Progenitor cell of endocrine pancreas (in vitro differentiated cells): ENCODE measurements at regions not wholly inside any gene's neighbourhood (a gene's known extent, or its start where the extent isn't known, plus 50 kb on each side); places are given as distances from the start of the nearest gene placed in this dataset.

Experiments used
- DNase-seq: peaks from one replicate; pipeline ENCODE4 v3.0.0; 2021; ENCODE audit warnings: low spot score; ENCODE audit not compliant: unreplicated experiment
- H3K27ac Mint-ChIP-seq: 2 replicates; pipeline ENCODE4 v1.8.0; 2021; ENCODE audit warnings: mild to moderate bottlenecking, moderate library complexity, mixed read lengths
- H3K27me3 Mint-ChIP-seq: 2 replicates; pipeline ENCODE4 v1.8.0; 2021; ENCODE audit warnings: mixed read lengths
- H3K36me3 Mint-ChIP-seq: 2 replicates; pipeline ENCODE4 v1.8.0; 2022; ENCODE audit warnings: mixed read lengths; ENCODE audit not compliant: insufficient read depth
- H3K4me1 Mint-ChIP-seq: 2 replicates; pipeline ENCODE4 v1.8.0; 2021; ENCODE audit warnings: low read depth, mixed read lengths
- H3K4me3 Mint-ChIP-seq: 2 replicates; pipeline ENCODE4 v1.8.0; 2021; ENCODE audit warnings: low read depth, mild to moderate bottlenecking, moderate library complexity, mixed read lengths
- H3K9me3 Mint-ChIP-seq: 2 replicates; pipeline ENCODE4 v1.8.0; 2021; ENCODE audit warnings: low read depth, mixed read lengths
- CTCF ChIP-seq: fragments of 200-600 bp; sonication (generic); IDR thresholded peaks from one replicate; pipeline ENCODE4 v1.5.0; 2021; ENCODE audit warnings: antibody characterized with exemption, mild to moderate bottlenecking; ENCODE audit not compliant: unreplicated experiment

DNA sequence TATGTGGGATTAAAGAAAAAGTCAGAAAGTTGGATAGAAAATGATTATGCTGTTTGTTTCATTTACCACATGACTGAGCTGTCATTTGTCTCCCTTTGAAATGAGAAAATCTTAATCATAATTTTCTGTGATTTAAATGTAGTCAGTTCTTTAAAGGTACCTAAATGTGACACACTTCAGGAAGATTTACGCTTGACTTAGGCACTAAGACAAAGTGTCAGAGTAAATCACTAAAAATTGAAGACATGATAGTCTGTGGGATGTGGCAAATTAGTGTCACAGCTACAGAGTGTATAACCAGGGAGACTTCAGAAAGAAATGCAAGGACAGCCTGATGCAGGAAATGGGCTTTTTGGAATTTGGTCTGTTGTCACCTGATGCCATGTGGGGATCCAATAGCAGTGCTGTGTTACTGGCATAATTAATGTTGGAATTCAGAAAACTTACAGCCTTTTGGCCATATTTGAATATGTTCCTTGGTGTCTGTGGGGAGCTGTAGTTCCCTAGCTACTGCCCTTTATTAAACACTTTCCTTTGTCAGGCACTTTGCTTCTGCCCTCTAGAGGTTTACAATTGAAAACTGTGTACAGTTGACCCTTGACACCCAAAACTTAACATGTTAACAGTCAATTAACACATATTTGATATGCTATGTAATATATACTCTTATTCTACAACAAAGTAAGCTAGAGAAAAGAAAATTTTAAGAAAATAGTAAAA is 493.8 kb downstream of the UTRN start:
- no peak overlapping the region for H3K4me3 Mint-ChIP-seq
- no peak for DNase-seq
- no peaks in the 10 kb centered on the region for H3K9me3 Mint-ChIP-seq
- H3K27ac Mint-ChIP-seq, result no peak overlapping the region
- peaks cover 35% of the 10 kb centered on the region for H3K36me3 Mint-ChIP-seq
- no peaks in the 10 kb centered on the region for H3K27me3 Mint-ChIP-seq
- TF ChIP-seq CTCF, result peak; percentile 12
- peaks cover 3% of the 10 kb centered on the region for H3K4me1 Mint-ChIP-seq

- no peak for TF ChIP-seq CTCF
Observed at GRCh38 chr6:144781836-144782235, 496.7 kb downstream of the UTRN start.

DNA sequence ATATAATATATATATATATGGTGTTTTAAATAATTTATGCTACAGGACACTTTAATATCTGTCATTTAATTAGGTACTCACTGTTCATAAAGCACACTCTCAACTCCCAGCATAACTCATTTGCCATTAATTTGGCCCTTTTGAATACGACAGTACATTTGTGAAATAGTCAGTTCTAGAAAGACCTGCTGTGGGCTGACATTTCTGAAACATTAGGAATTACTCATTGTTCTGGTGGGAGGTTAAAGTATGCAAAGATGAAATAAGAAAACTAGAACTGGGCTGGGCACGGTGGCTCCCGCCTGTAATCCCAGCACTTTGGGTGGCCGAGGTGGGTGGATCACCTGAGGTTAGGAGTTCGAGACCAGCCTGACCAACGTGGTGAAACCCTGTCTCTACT is 497.5 kb downstream of the UTRN start:
- no peak for TF ChIP-seq CTCF
- Mint-ChIP-seq H3K4me1 (no peaks in the 10 kb centered on the region), H3K4me3 (no peak overlapping the region), H3K9me3 (no peaks in the 10 kb centered on the region), H3K36me3 (peaks cover 11% of the 10 kb centered on the region), H3K27me3 (no peaks in the 10 kb centered on the region), H3K27ac (no peak overlapping the region)
- no peak for DNase-seq

More at GRCh38 chr6:144781836-144782235, 496.7 kb downstream of the UTRN start:
- H3K4me1 Mint-ChIP-seq, result no peaks in the 10 kb centered on the region
- H3K27ac Mint-ChIP-seq, result no peak overlapping the region
- H3K4me3 Mint-ChIP-seq, result no peak overlapping the region
- H3K9me3 Mint-ChIP-seq, result no peaks in the 10 kb centered on the region
- peaks cover 15% of the 10 kb centered on the region for H3K36me3 Mint-ChIP-seq
- DNase-seq, result no peak
- no peaks in the 10 kb centered on the region for H3K27me3 Mint-ChIP-seq

GRCh38 chr6:144785056-144785455 is 499.9 kb downstream of the UTRN start:
- H3K4me1 Mint-ChIP-seq, result no peaks in the 10 kb centered on the region
- H3K4me3 Mint-ChIP-seq, result no peak overlapping the region
- peaks cover 10% of the 10 kb centered on the region for H3K36me3 Mint-ChIP-seq
- no peak for TF ChIP-seq CTCF
- no peaks in the 10 kb centered on the region for H3K27me3 Mint-ChIP-seq
- H3K27ac Mint-ChIP-seq, result no peak overlapping the region
- DNase-seq, result no peak
- H3K9me3 Mint-ChIP-seq, result no peaks in the 10 kb centered on the region

- H3K4me1 Mint-ChIP-seq, result no peaks in the 10 kb centered on the region
- no peak overlapping the region for H3K4me3 Mint-ChIP-seq
- H3K36me3 Mint-ChIP-seq, result peaks cover 5% of the 10 kb centered on the region
- TF ChIP-seq CTCF, result no peak
- H3K9me3 Mint-ChIP-seq, result no peaks in the 10 kb centered on the region
- H3K27ac Mint-ChIP-seq, result no peak overlapping the region
- no peaks in the 10 kb centered on the region for H3K27me3 Mint-ChIP-seq
- DNase-seq, result no peak
Observed at GRCh38 chr6:144786825-144787224, 501.7 kb downstream of the UTRN start.
